ENCODE measurements at regions not wholly inside any gene's neighbourhood (a gene's known extent, or its start where the extent isn't known, plus 50 kb on each side); places are given as distances from the start of the nearest gene placed in this dataset.

- Mint-ChIP-seq H3K27me3 (no peaks in the 10 kb centered on the region), H3K4me1 (ENCODE audit: low read depth in 2 of 2) (no peaks in the 10 kb centered on the region), H3K36me3 (ENCODE audit: insufficient read depth) (no peaks in the 10 kb centered on the region), H3K27ac (no peak overlapping the region), H3K4me3 (no peak overlapping the region), H3K9me3 (peaks cover 7 to 16% of the 10 kb centered on the region in 2 donors)
- ATAC-seq (replicated peaks) (no peak), DNase-seq (no peak)
These were observed 1195.7 kb upstream of the PCDH20 start for GRCh38 chr13:62611343-62611742.

GRCh38 chr13:62598708-62599107, 1183.1 kb upstream of the PCDH20 start:
- H3K27ac Mint-ChIP-seq = no peak overlapping the region
- no peaks in the 10 kb centered on the region for H3K27me3 Mint-ChIP-seq
- no peaks in the 10 kb centered on the region for H3K4me1 Mint-ChIP-seq (ENCODE audit: low read depth in 2 of 2)
- no peak overlapping the region for H3K4me3 Mint-ChIP-seq
- no peak for ATAC-seq (replicated peaks)
- peaks cover 10 to 21% of the 10 kb centered on the region in 2 donors for H3K9me3 Mint-ChIP-seq
- H3K36me3 Mint-ChIP-seq (ENCODE audit: insufficient read depth) = no peaks in the 10 kb centered on the region
- no peak for DNase-seq

- Mint-ChIP-seq H3K27me3 (no peaks in the 10 kb centered on the region), H3K4me1 (ENCODE audit: low read depth in 2 of 2) (no peaks in the 10 kb centered on the region), H3K27ac (no peak overlapping the region), H3K36me3 (ENCODE audit: insufficient read depth) (no peaks in the 10 kb centered on the region), H3K9me3 (peaks cover 8 to 21% of the 10 kb centered on the region in 2 donors), H3K4me3 (no peak overlapping the region)
- DNase-seq = no peak
- no peak for ATAC-seq (replicated peaks)
These were observed 1180.3 kb upstream of the PCDH20 start for GRCh38 chr13:62595976-62596375.

GRCh38 chr13:62593804-62594203, 1178.2 kb upstream of the PCDH20 start:
- no peak for DNase-seq
- H3K4me1 Mint-ChIP-seq (ENCODE audit: low read depth in 2 of 2) = no peaks in the 10 kb centered on the region
- no peak overlapping the region for H3K27ac Mint-ChIP-seq
- peaks cover 9 to 21% of the 10 kb centered on the region in 2 donors for H3K9me3 Mint-ChIP-seq
- no peaks in the 10 kb centered on the region for H3K27me3 Mint-ChIP-seq
- H3K36me3 Mint-ChIP-seq (ENCODE audit: insufficient read depth) = no peaks in the 10 kb centered on the region
- H3K4me3 Mint-ChIP-seq = no peak overlapping the region
- ATAC-seq (replicated peaks) = no peak

GRCh38 chr13:62583466-62583865, 1167.8 kb upstream of the PCDH20 start:
- DNase-seq (no peak), ATAC-seq (replicated peaks) (no peak)
- Mint-ChIP-seq H3K9me3 (peaks cover 0 to 2% of the 10 kb centered on the region in 2 donors), H3K27me3 (no peaks in the 10 kb centered on the region), H3K36me3 (ENCODE audit: insufficient read depth) (no peaks in the 10 kb centered on the region), H3K4me1 (ENCODE audit: low read depth in 2 of 2) (no peaks in the 10 kb centered on the region), H3K27ac (no peak overlapping the region), H3K4me3 (no peak overlapping the region)

- H3K27ac Mint-ChIP-seq = no peak overlapping the region
- no peaks in the 10 kb centered on the region for H3K4me1 Mint-ChIP-seq (ENCODE audit: low read depth in 2 of 2)
- no peak for ATAC-seq (replicated peaks)
- H3K9me3 Mint-ChIP-seq = no peaks in the 10 kb centered on the region
- no peak overlapping the region for H3K4me3 Mint-ChIP-seq
- no peaks in the 10 kb centered on the region for H3K36me3 Mint-ChIP-seq (ENCODE audit: insufficient read depth)
- DNase-seq = no peak
- H3K27me3 Mint-ChIP-seq = no peaks in the 10 kb centered on the region
These were observed 1162.8 kb upstream of the PCDH20 start for GRCh38 chr13:62578402-62578801.

GRCh38 chr13:62564770-62565169, 1149.1 kb upstream of the PCDH20 start:
- H3K4me1 Mint-ChIP-seq (ENCODE audit: low read depth in 2 of 2) = no peaks in the 10 kb centered on the region
- H3K9me3 Mint-ChIP-seq = peaks cover 6 to 10% of the 10 kb centered on the region in 2 donors
- H3K27me3 Mint-ChIP-seq = no peaks in the 10 kb centered on the region
- ATAC-seq (replicated peaks) = no peak
- no peak overlapping the region for H3K27ac Mint-ChIP-seq
- no peaks in the 10 kb centered on the region for H3K36me3 Mint-ChIP-seq (ENCODE audit: insufficient read depth)
- DNase-seq = no peak
- H3K4me3 Mint-ChIP-seq = no peak overlapping the region

GRCh38 chr13:62563251-62563650, 1147.6 kb upstream of the PCDH20 start:
- Mint-ChIP-seq H3K27ac (no peak overlapping the region), H3K36me3 (ENCODE audit: insufficient read depth) (no peaks in the 10 kb centered on the region), H3K4me1 (ENCODE audit: low read depth in 2 of 2) (no peaks in the 10 kb centered on the region), H3K27me3 (no peaks in the 10 kb centered on the region), H3K4me3 (no peak overlapping the region), H3K9me3 (peaks cover 4 to 7% of the 10 kb centered on the region in 2 donors)
- ATAC-seq (replicated peaks) (no peak), DNase-seq (no peak)

GRCh38 chr13:62556978-62557377, 1141.3 kb upstream of the PCDH20 start:
- Mint-ChIP-seq H3K9me3 (peaks cover 4 to 7% of the 10 kb centered on the region in 2 donors), H3K27me3 (no peaks in the 10 kb centered on the region), H3K4me1 (ENCODE audit: low read depth in 2 of 2) (no peaks in the 10 kb centered on the region), H3K36me3 (ENCODE audit: insufficient read depth) (no peaks in the 10 kb centered on the region), H3K4me3 (no peak overlapping the region), H3K27ac (no peak overlapping the region)
- DNase-seq = no peak
- no peak for ATAC-seq (replicated peaks)

GRCh38 chr13:62551588-62551987, 1135.9 kb upstream of the PCDH20 start:
- H3K27ac Mint-ChIP-seq = no peak overlapping the region
- ATAC-seq (replicated peaks) (no peak), DNase-seq (no peak)
- no peaks in the 10 kb centered on the region for H3K36me3 Mint-ChIP-seq (ENCODE audit: insufficient read depth)
- no peaks in the 10 kb centered on the region for H3K4me1 Mint-ChIP-seq (ENCODE audit: low read depth in 2 of 2)
- H3K9me3 Mint-ChIP-seq = peaks cover 0 to 2% of the 10 kb centered on the region in 2 donors
- H3K4me3 Mint-ChIP-seq = no peak overlapping the region
- H3K27me3 Mint-ChIP-seq = no peaks in the 10 kb centered on the region

GRCh38 chr13:62544928-62545327, 1129.3 kb upstream of the PCDH20 start:
- Mint-ChIP-seq H3K4me3 (no peak overlapping the region), H3K36me3 (ENCODE audit: insufficient read depth) (no peaks in the 10 kb centered on the region), H3K27me3 (no peaks in the 10 kb centered on the region), H3K9me3 (peaks cover 0 to 7% of the 10 kb centered on the region in 2 donors), H3K4me1 (ENCODE audit: low read depth in 2 of 2) (no peaks in the 10 kb centered on the region), H3K27ac (no peak overlapping the region)
- no peak for DNase-seq
- no peak for ATAC-seq (replicated peaks)

- H3K9me3 Mint-ChIP-seq = peaks cover 5 to 8% of the 10 kb centered on the region in 2 donors
- H3K27ac Mint-ChIP-seq = no peak overlapping the region
- no peaks in the 10 kb centered on the region for H3K4me1 Mint-ChIP-seq (ENCODE audit: low read depth in 2 of 2)
- no peak overlapping the region for H3K4me3 Mint-ChIP-seq
- H3K27me3 Mint-ChIP-seq = no peaks in the 10 kb centered on the region
- H3K36me3 Mint-ChIP-seq (ENCODE audit: insufficient read depth) = no peaks in the 10 kb centered on the region
- no peak for ATAC-seq (replicated peaks)
- DNase-seq = no peak
These were observed 1121.9 kb upstream of the PCDH20 start for GRCh38 chr13:62537593-62537992.

- ATAC-seq (replicated peaks) = no peak
- Mint-ChIP-seq H3K27ac (no peak overlapping the region), H3K4me3 (no peak overlapping the region), H3K9me3 (peaks cover 2 to 9% of the 10 kb centered on the region in 2 donors), H3K27me3 (no peaks in the 10 kb centered on the region), H3K4me1 (ENCODE audit: low read depth in 2 of 2) (no peaks in the 10 kb centered on the region), H3K36me3 (ENCODE audit: insufficient read depth) (no peaks in the 10 kb centered on the region)
- no peak for DNase-seq
These were observed 1110.0 kb upstream of the PCDH20 start for GRCh38 chr13:62525652-62526051.

GRCh38 chr13:62524498-62524897, 1108.8 kb upstream of the PCDH20 start:
- ATAC-seq (replicated peaks) (no peak), DNase-seq (no peak)
- Mint-ChIP-seq H3K27me3 (no peaks in the 10 kb centered on the region), H3K27ac (no peak overlapping the region), H3K4me1 (ENCODE audit: low read depth in 2 of 2) (no peaks in the 10 kb centered on the region), H3K9me3 (peaks cover 9 to 19% of the 10 kb centered on the region in 2 donors), H3K36me3 (ENCODE audit: insufficient read depth) (no peaks in the 10 kb centered on the region), H3K4me3 (no peak overlapping the region)

- DNase-seq = no peak
These were observed 1108.4 kb upstream of the PCDH20 start for GRCh38 chr13:62524061-62524460.

More at GRCh38 chr13:62524061-62524460, 1108.4 kb upstream of the PCDH20 start:
- Mint-ChIP-seq H3K9me3 (peaks cover 9 to 21% of the 10 kb centered on the region in 2 donors), H3K36me3 (ENCODE audit: insufficient read depth) (no peaks in the 10 kb centered on the region), H3K27ac (no peak overlapping the region), H3K27me3 (no peaks in the 10 kb centered on the region), H3K4me3 (no peak overlapping the region), H3K4me1 (ENCODE audit: low read depth in 2 of 2) (no peaks in the 10 kb centered on the region)
- ATAC-seq (replicated peaks) = no peak
